SK-N-SH (cell line): ENCODE measurements at regions not wholly inside any gene's neighbourhood (a gene's known extent, or its start where the extent isn't known, plus 50 kb on each side); places are given as distances from the start of the nearest gene placed in this dataset.

Source experiments
- CTCF ChIA-PET: fragments of 300-600, 350-600 bp; formaldehyde crosslinking; extraction: SDS; loops from one replicate; lab custom pipeline; 2021; lab: Yijun Ruan, JAX
- POLR2A ChIA-PET: fragments of 350-600 bp; sonication (Branson Sonifier 250); formaldehyde crosslinking; extraction: SDS; loops from one replicate; lab custom pipeline; 2020; ENCODE audit warnings: antibody characterized with exemption, inconsistent platforms; lab: Yijun Ruan, JAX
- DNase-seq: peaks from one replicate; pipeline ENCODE4 v3.0.0; 2012
- H2AFZ ChIP-seq: fragments of 200-600 bp; sonication (generic); 2 replicates; pipeline ENCODE4 v1.8.1; 2016; ENCODE audit warnings: antibody characterized with exemption, mild to moderate bottlenecking, low read depth
- H3F3A ChIP-seq: fragments of 200-600 bp; sonication (generic); replicated peaks from 2 replicates; pipeline ENCODE3; 2016; ENCODE audit warnings: antibody characterized with exemption, mild to moderate bottlenecking; ENCODE audit not compliant: insufficient read depth
- H3K27ac ChIP-seq, 2 experiments: fragments of 200-500 bp in 1 of 2; fragments of 200-600 bp in 1 of 2; sonication (Bioruptor generic) in 1 of 2; sonication (generic), shearing (Covaris generic) in 1 of 2; 2 replicates each; pipeline versions ENCODE4 v1.5.1 to v1.6.1; 2014 to 2016; ENCODE audit warnings: low read depth in 2 of 2, inconsistent platforms in 1 of 2, low read length in 1 of 2, mild to moderate bottlenecking in 1 of 2, mixed read lengths in 1 of 2
- H3K27me3 ChIP-seq: fragments of 200-600 bp; sonication (generic), shearing (Covaris generic); 2 replicates; pipeline ENCODE4 v1.6.1; 2016; ENCODE audit warnings: mixed run types; ENCODE audit not compliant: insufficient read depth
- H3K36me3 ChIP-seq, 2 experiments: fragments of 200-500 bp in 1 of 2; fragments of 200-600 bp in 1 of 2; sonication (Bioruptor generic) in 1 of 2; sonication (generic) in 1 of 2; replicated peaks in 1 of 2; 2 replicates each; pipeline versions ENCODE3 to v1.5.1; 2014 to 2016; ENCODE audit warnings: low read length in 1 of 2, mild to moderate bottlenecking in 1 of 2; ENCODE audit not compliant: insufficient read depth in 2 of 2, control insufficient read depth in 1 of 2
- H3K4me1 ChIP-seq, 2 experiments: fragments of 200-500 bp in 1 of 2; fragments of 200-600 bp in 1 of 2; sonication (Bioruptor generic) in 1 of 2; sonication (generic), shearing (Covaris generic) in 1 of 2; 2 replicates each; pipeline versions ENCODE4 v1.5.1 to v1.6.1; 2014 to 2016; ENCODE audit warnings: low read depth in 1 of 2, low read length in 1 of 2, mixed run types in 1 of 2; ENCODE audit not compliant: insufficient read depth in 2 of 2, control insufficient read depth in 1 of 2
- H3K4me2 ChIP-seq: fragments of 200-600 bp; sonication (generic), shearing (Covaris generic); 2 replicates; pipeline ENCODE4 v1.6.1; 2017; ENCODE audit warnings: mixed run types
- H3K4me3 ChIP-seq, 2 experiments: fragments of 200-500 bp in 1 of 2; fragments of 200-600 bp in 1 of 2; sonication (Bioruptor generic) in 1 of 2; sonication (generic), shearing (Covaris generic) in 1 of 2; 2 replicates each; pipeline versions ENCODE4 v1.5.1 to v1.8.1; 2014 to 2016; ENCODE audit warnings: low read depth in 2 of 2, inconsistent platforms in 1 of 2, low read length in 1 of 2, mild to moderate bottlenecking in 1 of 2, mixed read lengths in 1 of 2, moderate library complexity in 1 of 2
- H3K79me2 ChIP-seq: fragments of 200-600 bp; sonication (generic); 2 replicates; pipeline ENCODE4 v1.8.1; 2017; ENCODE audit warnings: mild to moderate bottlenecking; ENCODE audit not compliant: insufficient read depth
- H3K9ac ChIP-seq: fragments of 200-600 bp; sonication (generic); 2 replicates; pipeline ENCODE4 v1.6.1; 2017; ENCODE audit warnings: mixed run types
- H3K9me2 ChIP-seq: fragments of 200-600 bp; sonication (generic); 2 replicates; pipeline ENCODE4 v1.6.1; 2017; ENCODE audit warnings: mixed run types
- H3K9me3 ChIP-seq: fragments of 200-600 bp; sonication (generic); 2 replicates; pipeline ENCODE4 v1.6.1; 2017; ENCODE audit warnings: mixed run types, mild to moderate bottlenecking, moderate library complexity
- H4K20me1 ChIP-seq: fragments of 200-600 bp; sonication (generic); 2 replicates; pipeline ENCODE4 v1.6.1; 2017; ENCODE audit warnings: mild to moderate bottlenecking, mixed run types; ENCODE audit not compliant: insufficient read depth
- JUND ChIP-seq: IDR thresholded peaks from 2 replicates; pipeline ENCODE4 v1.4.0; 2012
- MXI1 ChIP-seq: IDR thresholded peaks from 2 replicates; pipeline ENCODE4 v1.6.1; 2012; ENCODE audit warnings: mild to moderate bottlenecking, low read depth, low read length, improper control_type of control experiment
- REST ChIP-seq: IDR thresholded peaks from 2 replicates; pipeline ENCODE4 v1.6.1; 2012; ENCODE audit warnings: mild to moderate bottlenecking, low read depth, low read length, moderate library complexity
- SIN3A ChIP-seq: IDR thresholded peaks from 2 replicates; pipeline ENCODE4 v1.6.1; 2012; ENCODE audit warnings: low read depth, mild to moderate bottlenecking, low read length, moderate library complexity, borderline replicate concordance
- USF1 ChIP-seq: IDR thresholded peaks from 2 replicates; pipeline ENCODE4 v1.4.0; 2012; ENCODE audit warnings: low read depth, borderline replicate concordance
- WGBS: methylation state at CpG from one replicate; pipeline ENCODE4 v1.1.6; 2017; ENCODE audit warnings: low lambda C conversion rate; 5-methylcytosine and 5-hydroxymethylcytosine counted together
- TF ChIP-seq, protein P1 (sequence below): fragments of 150-350 bp; IDR thresholded peaks from 2 replicates; pipeline ENCODE4 v1.6.1; 2017; ENCODE audit warnings: antibody characterized with exemption, low read length, low read depth, borderline replicate concordance

GRCh38 chr1:209395169-209395568 is 188.3 kb upstream of the CAMK1G start:
- CTCF ChIA-PET: interaction anchor here (0.8 to 1.2 kb wide), 3 partner anchors 9 to 40 kb away, joined by 3 to 6 read pairs (median 3); no protein-coding TSS in a partner anchor
- no peak overlapping the region for H3K4me3 ChIP-seq
- H2AFZ ChIP-seq: peak overlapping the region; percentile 61; the same call in 1 of the 2 replicates

More at GRCh38 chr1:209395169-209395568, 188.3 kb upstream of the CAMK1G start:
- peak overlapping the region in 1 of 2 experiments; percentile 3; a peak in 1 of 4 replicates for H3K27ac ChIP-seq
- no peaks in the 10 kb centered on the region for H3K9me2 ChIP-seq
- no peaks in the 10 kb centered on the region for H3K36me3 ChIP-seq
- H3K4me2 ChIP-seq: no peak overlapping the region
- 34% methylated on average over 7 of the region's 7 CpGs for WGBS
- H3K9me3 ChIP-seq: no peaks in the 10 kb centered on the region
- H3K4me1 ChIP-seq: peaks cover 9 to 25% of the 10 kb centered on the region in 2 experiments; a peak in 2 of 4 replicates
- POLR2A ChIA-PET: no interaction called here
- no peaks in the 10 kb centered on the region for H3K79me2 ChIP-seq
- H4K20me1 ChIP-seq: no peaks in the 10 kb centered on the region
- peak; percentile 32 for DNase-seq
- no peaks in the 10 kb centered on the region for H3K27me3 ChIP-seq
- H3F3A ChIP-seq: no peaks in the 10 kb centered on the region
- H3K9ac ChIP-seq: no peak overlapping the region
- TF ChIP-seq, protein P1, sequence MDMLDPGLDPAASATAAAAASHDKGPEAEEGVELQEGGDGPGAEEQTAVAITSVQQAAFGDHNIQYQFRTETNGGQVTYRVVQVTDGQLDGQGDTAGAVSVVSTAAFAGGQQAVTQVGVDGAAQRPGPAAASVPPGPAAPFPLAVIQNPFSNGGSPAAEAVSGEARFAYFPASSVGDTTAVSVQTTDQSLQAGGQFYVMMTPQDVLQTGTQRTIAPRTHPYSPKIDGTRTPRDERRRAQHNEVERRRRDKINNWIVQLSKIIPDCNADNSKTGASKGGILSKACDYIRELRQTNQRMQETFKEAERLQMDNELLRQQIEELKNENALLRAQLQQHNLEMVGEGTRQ: no peak
- TF ChIP-seq JUND: no peak
- no peak for TF ChIP-seq USF1
- no peak for TF ChIP-seq MXI1
- no peak for TF ChIP-seq REST
- no peak for TF ChIP-seq SIN3A
